ENCODE measurements at regions not wholly inside any gene's neighbourhood (a gene's known extent, or its start where the extent isn't known, plus 50 kb on each side); places are given as distances from the start of the nearest gene placed in this dataset.
"Not testable (repeated sequence)": the region's sequence is repeated elsewhere in the genome, so short reads cannot be mapped to it uniquely, and the experiment has no call there.

- intact Hi-C loops (cut with micrococcal nuclease); H3K27me3 Mint-ChIP-seq (ENCODE audit: low read depth); CTCF ChIA-PET; H3K36me3 Mint-ChIP-seq (ENCODE audit: low read depth); H3K4me1 Mint-ChIP-seq (ENCODE audit: low read depth); H3K4me3 Mint-ChIP-seq; DNase-seq; H3K27ac Mint-ChIP-seq: not testable (repeated sequence)
- peaks cover 25% of the 10 kb centered on the region for H3K9me3 Mint-ChIP-seq
These were observed 533.3 kb downstream of the CWH43 start for GRCh38 chr4:49519150-49520035.

- DNase-seq; H3K36me3 Mint-ChIP-seq (ENCODE audit: low read depth); H3K27me3 Mint-ChIP-seq (ENCODE audit: low read depth); H3K9me3 Mint-ChIP-seq; H3K27ac Mint-ChIP-seq; intact Hi-C loops (cut with micrococcal nuclease); H3K4me3 Mint-ChIP-seq; CTCF ChIA-PET; H3K4me1 Mint-ChIP-seq (ENCODE audit: low read depth): not testable (repeated sequence)
These were observed 538.0 kb downstream of the CWH43 start for GRCh38 chr4:49523816-49524765.

GRCh38 chr4:49558916-49559676, 573.0 kb downstream of the CWH43 start:
- H3K27ac Mint-ChIP-seq; H3K4me3 Mint-ChIP-seq; H3K36me3 Mint-ChIP-seq (ENCODE audit: low read depth); intact Hi-C loops (cut with micrococcal nuclease); DNase-seq; H3K4me1 Mint-ChIP-seq (ENCODE audit: low read depth); H3K27me3 Mint-ChIP-seq (ENCODE audit: low read depth); CTCF ChIA-PET: not testable (repeated sequence)
- peaks cover 11% of the 10 kb centered on the region for H3K9me3 Mint-ChIP-seq

- CTCF ChIA-PET; H3K27ac Mint-ChIP-seq; H3K4me1 Mint-ChIP-seq (ENCODE audit: low read depth); H3K27me3 Mint-ChIP-seq (ENCODE audit: low read depth); H3K9me3 Mint-ChIP-seq; intact Hi-C loops (cut with micrococcal nuclease); H3K36me3 Mint-ChIP-seq (ENCODE audit: low read depth); H3K4me3 Mint-ChIP-seq; DNase-seq: not testable (repeated sequence)
These were observed 574.2 kb downstream of the CWH43 start for GRCh38 chr4:49560131-49560816.

GRCh38 chr4:49560883-49561282, 574.8 kb downstream of the CWH43 start:
- H3K27ac Mint-ChIP-seq; CTCF ChIA-PET; H3K4me3 Mint-ChIP-seq; H3K36me3 Mint-ChIP-seq (ENCODE audit: low read depth); H3K9me3 Mint-ChIP-seq; H3K4me1 Mint-ChIP-seq (ENCODE audit: low read depth); DNase-seq; intact Hi-C loops (cut with micrococcal nuclease); H3K27me3 Mint-ChIP-seq (ENCODE audit: low read depth): not testable (repeated sequence)

- H3K4me3 Mint-ChIP-seq; H3K27ac Mint-ChIP-seq; H3K27me3 Mint-ChIP-seq (ENCODE audit: low read depth); CTCF ChIA-PET; intact Hi-C loops (cut with micrococcal nuclease); H3K36me3 Mint-ChIP-seq (ENCODE audit: low read depth); DNase-seq; H3K4me1 Mint-ChIP-seq (ENCODE audit: low read depth): not testable (repeated sequence)
- peaks cover 29% of the 10 kb centered on the region for H3K9me3 Mint-ChIP-seq
These were observed 584.2 kb downstream of the CWH43 start for GRCh38 chr4:49570248-49570647.

GRCh38 chr4:49573666-49574215, 587.7 kb downstream of the CWH43 start:
- H3K4me1 Mint-ChIP-seq (ENCODE audit: low read depth); H3K4me3 Mint-ChIP-seq; CTCF ChIA-PET; H3K27me3 Mint-ChIP-seq (ENCODE audit: low read depth); DNase-seq; intact Hi-C loops (cut with micrococcal nuclease); H3K36me3 Mint-ChIP-seq (ENCODE audit: low read depth); H3K27ac Mint-ChIP-seq: not testable (repeated sequence)
- peaks cover 31% of the 10 kb centered on the region for H3K9me3 Mint-ChIP-seq

GRCh38 chr4:49575250-49575649, 589.2 kb downstream of the CWH43 start:
- H3K27ac Mint-ChIP-seq, CTCF ChIA-PET: not testable (repeated sequence)

GRCh38 chr4:49578371-49578770, 592.3 kb downstream of the CWH43 start:
- peaks cover 25% of the 10 kb centered on the region for H3K9me3 Mint-ChIP-seq
- H3K4me1 Mint-ChIP-seq (ENCODE audit: low read depth); H3K27me3 Mint-ChIP-seq (ENCODE audit: low read depth); H3K4me3 Mint-ChIP-seq; H3K27ac Mint-ChIP-seq; DNase-seq; intact Hi-C loops (cut with micrococcal nuclease); CTCF ChIA-PET; H3K36me3 Mint-ChIP-seq (ENCODE audit: low read depth): not testable (repeated sequence)

More at GRCh38 chr4:49575250-49575649, 589.2 kb downstream of the CWH43 start:
- H3K27me3 Mint-ChIP-seq (ENCODE audit: low read depth); H3K36me3 Mint-ChIP-seq (ENCODE audit: low read depth); intact Hi-C loops (cut with micrococcal nuclease); H3K4me1 Mint-ChIP-seq (ENCODE audit: low read depth); DNase-seq; H3K4me3 Mint-ChIP-seq: not testable (repeated sequence)
- peaks cover 25% of the 10 kb centered on the region for H3K9me3 Mint-ChIP-seq

GRCh38 chr4:49578899-49579298, 592.8 kb downstream of the CWH43 start:
- DNase-seq; H3K4me1 Mint-ChIP-seq (ENCODE audit: low read depth); CTCF ChIA-PET; intact Hi-C loops (cut with micrococcal nuclease); H3K27me3 Mint-ChIP-seq (ENCODE audit: low read depth); H3K36me3 Mint-ChIP-seq (ENCODE audit: low read depth); H3K27ac Mint-ChIP-seq; H3K4me3 Mint-ChIP-seq: not testable (repeated sequence)
- peaks cover 21% of the 10 kb centered on the region for H3K9me3 Mint-ChIP-seq

- H3K4me1 Mint-ChIP-seq (ENCODE audit: low read depth); H3K4me3 Mint-ChIP-seq; H3K36me3 Mint-ChIP-seq (ENCODE audit: low read depth); H3K27ac Mint-ChIP-seq; CTCF ChIA-PET; intact Hi-C loops (cut with micrococcal nuclease); DNase-seq; H3K27me3 Mint-ChIP-seq (ENCODE audit: low read depth): not testable (repeated sequence)
- H3K9me3 Mint-ChIP-seq, result peaks cover 14% of the 10 kb centered on the region
These were observed 594.1 kb downstream of the CWH43 start for GRCh38 chr4:49580166-49580565.

Data from activated naive CD4-positive, alpha-beta T cell treated with anti-CD3 and anti-CD28 coated beads for 36 hours (primary cell).